H1 (cell line): ENCODE measurements at regions not wholly inside any gene's neighbourhood (a gene's known extent, or its start where the extent isn't known, plus 50 kb on each side); places are given as distances from the start of the nearest gene placed in this dataset.

Experiments
- CTCF ChIA-PET: fragments of 300-600 bp; sonication (Branson Sonifier 250); formaldehyde crosslinking; loops from one replicate; lab custom pipeline; 2021; ENCODE audit not compliant: partially characterized antibody; lab: Charles Lee
- POLR2A ChIA-PET: fragments of 300-600 bp; sonication (Branson Sonifier 250); formaldehyde crosslinking; loops from one replicate; lab custom pipeline; 2021; ENCODE audit warnings: inconsistent platforms; ENCODE audit not compliant: partially characterized antibody; lab: Charles Lee
- DNase-seq, 2 experiments: peaks; one replicate each; pipeline versions ENCODE4 v3.0.0 to v3.0.0-alpha.2; 2010 to 2022; ENCODE audit warnings: low spot score in 2 of 2, low read depth in 1 of 2, mixed read lengths in 1 of 2
- FAIRE-seq: peaks from 2 replicates; lab custom pipeline; 2011; peaks lifted over from hg19 to GRCh38; lab: Jason Lieb, UNC
- H2AFZ ChIP-seq: 2 replicates; pipeline ENCODE4 v1.8.1; 2012; ENCODE audit warnings: low read length, inconsistent platforms
- H2AK5ac ChIP-seq: 2 replicates; pipeline ENCODE4 v1.6.1; 2013; ENCODE audit warnings: low read depth, low read length
- H2BK120ac ChIP-seq: replicated peaks from 2 replicates; pipeline ENCODE3; 2013; ENCODE audit warnings: low read depth, low read length, inconsistent platforms
- H2BK12ac ChIP-seq: 2 replicates; pipeline ENCODE4 v1.6.1; 2013; ENCODE audit warnings: low read depth, low read length
- H2BK15ac ChIP-seq: 2 replicates; pipeline ENCODE4 v1.6.1; 2013; ENCODE audit warnings: low read length
- H2BK20ac ChIP-seq: 2 replicates; pipeline ENCODE4 v1.6.1; 2013; ENCODE audit warnings: low read length
- H2BK5ac ChIP-seq: 2 replicates; pipeline ENCODE4 v1.6.1; 2013; ENCODE audit warnings: low read depth, low read length
- H3K14ac ChIP-seq: 2 replicates; pipeline ENCODE4 v1.6.1; 2013; ENCODE audit warnings: inconsistent platforms; ENCODE audit not compliant: insufficient read length
- H3K18ac ChIP-seq: 2 replicates; pipeline ENCODE4 v1.6.1; 2013; ENCODE audit warnings: low read length; ENCODE audit errors: extremely low read depth
- H3K23ac ChIP-seq: 2 replicates; pipeline ENCODE4 v1.6.1; 2013; ENCODE audit warnings: inconsistent platforms; ENCODE audit not compliant: insufficient read length
- H3K23me2 ChIP-seq: 2 replicates; pipeline ENCODE4 v1.6.1; 2013; ENCODE audit warnings: low read depth, low read length
- H3K27ac ChIP-seq: 2 replicates; pipeline ENCODE4 v1.6.1; 2011; ENCODE audit warnings: low read depth, low read length, inconsistent platforms
- H3K27me3 ChIP-seq, 4 experiments: replicated peaks in 1 of 4; 1 replicate in 1 of 4; 2 replicates in 3 of 4; pipeline versions ENCODE4 v1.6.1 to v1.8.1; 2011 to 2013; ENCODE audit warnings: low read length in 3 of 4, mild to moderate bottlenecking in 3 of 4, inconsistent platforms in 2 of 4, mixed read lengths in 2 of 4, moderate library complexity in 1 of 4; ENCODE audit not compliant: control insufficient read depth in 3 of 4, insufficient read depth in 3 of 4; ENCODE audit errors: extremely low read depth in 1 of 4
- H3K36me3 ChIP-seq, 4 experiments: 2 replicates each; pipeline versions ENCODE4 v1.6.1 to v1.8.1; 2011 to 2013; ENCODE audit warnings: mild to moderate bottlenecking in 4 of 4, low read length in 3 of 4, moderate library complexity in 2 of 4, control low read depth in 1 of 4, inconsistent platforms in 1 of 4; ENCODE audit not compliant: insufficient read depth in 4 of 4, control insufficient read depth in 2 of 4
- H3K4ac ChIP-seq: replicated peaks from 2 replicates; pipeline ENCODE3; 2013; ENCODE audit warnings: low read length, low read depth, mixed read lengths, inconsistent platforms; ENCODE audit not compliant: insufficient read length
- H3K4me1 ChIP-seq, 4 experiments: replicated peaks in 1 of 4; 1 replicate in 1 of 4; 2 replicates in 3 of 4; pipeline versions ENCODE4 v1.6.1 to v1.8.1; 2011 to 2013; ENCODE audit warnings: low read length in 3 of 4, inconsistent platforms in 2 of 4, mixed read lengths in 1 of 4; ENCODE audit not compliant: insufficient read depth in 4 of 4, control insufficient read depth in 3 of 4
- H3K4me2 ChIP-seq, 2 experiments: 2 replicates each; pipeline versions ENCODE4 v1.6.1 to v1.8.1; 2011 to 2013; ENCODE audit warnings: low read depth in 2 of 2, low read length in 2 of 2, control low read depth in 1 of 2, inconsistent platforms in 1 of 2, mild to moderate bottlenecking in 1 of 2; ENCODE audit not compliant: insufficient read depth in 1 of 2
- H3K4me3 ChIP-seq, 4 experiments: fragments of 200-600, 300-600 bp in 1 of 4; sonication (generic), shearing (Covaris generic), sonication (Bioruptor Twin) in 1 of 4; 2 replicates each; pipeline versions ENCODE4 v1.5.1 to v1.8.1; 2011 to 2016; ENCODE audit warnings: low read length in 4 of 4, low read depth in 3 of 4, control low read depth in 2 of 4, inconsistent platforms in 2 of 4, mild to moderate bottlenecking in 2 of 4, mixed read lengths in 1 of 4, moderate library complexity in 1 of 4; ENCODE audit not compliant: insufficient read depth in 2 of 4; ENCODE audit errors: extremely low read depth in 1 of 4
- H3K56ac ChIP-seq: replicated peaks from 2 replicates; pipeline ENCODE3; 2013; ENCODE audit warnings: low read depth, mild to moderate bottlenecking, mixed read lengths, low read length, inconsistent platforms; ENCODE audit not compliant: insufficient read length
- H3K79me1 ChIP-seq: 2 replicates; pipeline ENCODE4 v1.6.1; 2013; ENCODE audit warnings: low read depth, low read length, control low read depth
- H3K79me2 ChIP-seq, 2 experiments: 2 replicates each; pipeline versions ENCODE4 v1.6.1 to v1.8.1; 2012 to 2013; ENCODE audit warnings: low read length in 2 of 2, mild to moderate bottlenecking in 2 of 2, inconsistent platforms in 1 of 2; ENCODE audit not compliant: insufficient read depth in 2 of 2, control insufficient read depth in 1 of 2
- H3K9ac ChIP-seq, 4 experiments: replicated peaks in 1 of 4; 1 replicate in 1 of 4; 2 replicates in 3 of 4; pipeline versions ENCODE4 v1.6.1 to v1.8.1; 2011 to 2013; ENCODE audit warnings: low read depth in 3 of 4, low read length in 3 of 4, control low read depth in 2 of 4, mild to moderate bottlenecking in 2 of 4, moderate library complexity in 2 of 4, inconsistent platforms in 1 of 4; ENCODE audit errors: extremely low read depth in 1 of 4
- H3K9me3 ChIP-seq, 2 experiments: 2 replicates each; pipeline versions ENCODE4 v1.6.1 to v1.8.1; 2012 to 2013; ENCODE audit warnings: mild to moderate bottlenecking in 2 of 2, moderate library complexity in 2 of 2, control low read depth in 1 of 2, inconsistent platforms in 1 of 2, low read depth in 1 of 2, low read length in 1 of 2, mixed read lengths in 1 of 2; ENCODE audit not compliant: insufficient read depth in 2 of 2
- H4K20me1 ChIP-seq, 2 experiments: replicated peaks in 1 of 2; 2 replicates each; pipeline versions ENCODE3 to v1.8.1; 2011 to 2013; ENCODE audit warnings: inconsistent platforms in 2 of 2, low read length in 2 of 2, mild to moderate bottlenecking in 1 of 2; ENCODE audit not compliant: insufficient read depth in 2 of 2, control insufficient read depth in 1 of 2
- H4K5ac ChIP-seq: 2 replicates; pipeline ENCODE4 v1.6.1; 2013; ENCODE audit warnings: low read length, low read depth, mixed read lengths, inconsistent platforms; ENCODE audit not compliant: insufficient read length
- H4K8ac ChIP-seq: 2 replicates; pipeline ENCODE4 v1.8.0; 2013; ENCODE audit warnings: mild to moderate bottlenecking, moderate library complexity, low read length, inconsistent platforms; ENCODE audit not compliant: insufficient read depth; ENCODE audit errors: extremely low read depth
- H4K91ac ChIP-seq: replicated peaks from 2 replicates; pipeline ENCODE3; 2013; ENCODE audit warnings: low read length, mixed read lengths, inconsistent platforms; ENCODE audit not compliant: insufficient read length
- ASH2L ChIP-seq: fragments of 200-600, 300-600 bp; sonication (generic); IDR thresholded peaks from one replicate; pipeline ENCODE4 v1.7.1; 2017; ENCODE audit warnings: low read length
- BACH1 ChIP-seq: IDR thresholded peaks from 2 replicates; pipeline ENCODE4 v1.6.1; 2012; ENCODE audit warnings: low read length, improper control_type of control experiment
- CBX5 ChIP-seq: fragments of 300-800, 300-1000 bp; sonication (generic); IDR thresholded peaks from 2 replicates; pipeline ENCODE4 v1.7.1; 2016; ENCODE audit warnings: antibody characterized with exemption, low read length, low read depth
- CHD1 ChIP-seq: IDR thresholded peaks from 2 replicates; pipeline ENCODE4 v1.6.1; 2012; ENCODE audit warnings: low read depth, low read length, improper control_type of control experiment
- CTBP2 ChIP-seq: IDR thresholded peaks from 2 replicates; pipeline ENCODE4 v1.7.0; 2011; ENCODE audit warnings: borderline replicate concordance, mild to moderate bottlenecking, moderate library complexity, mixed read lengths, low read length; ENCODE audit not compliant: insufficient read depth, insufficient read length
- EP300 ChIP-seq, 2 experiments: IDR thresholded peaks; 1 replicate in 1 of 2; 2 replicates in 1 of 2; pipeline ENCODE4 v1.6.1; 2011 to 2012; ENCODE audit warnings: low read depth in 2 of 2, low read length in 2 of 2, mild to moderate bottlenecking in 2 of 2, borderline replicate concordance in 1 of 2, inconsistent platforms in 1 of 2, moderate library complexity in 1 of 2
- KDM1A ChIP-seq: fragments of 200-600, 300-600 bp; sonication (generic); IDR thresholded peaks from 2 replicates; pipeline ENCODE4 v1.7.1; 2016; ENCODE audit warnings: mild to moderate bottlenecking, low read length, borderline replicate concordance
- MAFK ChIP-seq: IDR thresholded peaks from 2 replicates; pipeline ENCODE4 v1.6.1; 2012; ENCODE audit warnings: low read depth, mild to moderate bottlenecking, improper control_type of control experiment, low read length
- POLR2AphosphoS5 ChIP-seq: IDR thresholded peaks from 2 replicates; pipeline ENCODE4 v1.6.1; 2011; ENCODE audit warnings: low read depth, low read length
- RBBP5 ChIP-seq: IDR thresholded peaks from 2 replicates; pipeline ENCODE4 v1.7.1; 2012; ENCODE audit warnings: low read depth, mild to moderate bottlenecking, inconsistent platforms, low read length, moderate library complexity, borderline replicate concordance
- SP4 ChIP-seq: IDR thresholded peaks from 2 replicates; pipeline ENCODE4 v1.6.1; 2012; ENCODE audit warnings: low read length, inconsistent platforms
- TCF12 ChIP-seq: IDR thresholded peaks from 2 replicates; pipeline ENCODE4 v1.6.1; 2011; ENCODE audit warnings: low read depth, mild to moderate bottlenecking, low read length
- WGBS, 2 experiments: shearing (Covaris generic) in 1 of 2; methylation state at CpG; one replicate each; pipeline versions ENCODE4 v1.1.6 to v1.1.7; 2013 to 2015; ENCODE audit warnings: low lambda C conversion rate in 2 of 2, mixed read lengths in 2 of 2, inconsistent platforms in 1 of 2, low coverage in 1 of 2, missing lambda C conversion rate in 1 of 2; ENCODE audit not compliant: insufficient replicate concordance in 2 of 2, insufficient coverage in 1 of 2, insufficient read length in 1 of 2; ENCODE audit errors: extremely low coverage in 1 of 2, missing lambda C conversion rate in 1 of 2; 5-methylcytosine and 5-hydroxymethylcytosine counted together
- TF ChIP-seq, protein P1 (sequence below): IDR thresholded peaks from 2 replicates; pipeline ENCODE4 v1.6.1; 2012; ENCODE audit warnings: inconsistent platforms
- TF ChIP-seq, protein P2 (sequence below): IDR thresholded peaks from 2 replicates; pipeline ENCODE4 v1.6.1; 2011; ENCODE audit warnings: low read depth, mild to moderate bottlenecking, low read length; ENCODE audit not compliant: insufficient read depth

DNA sequence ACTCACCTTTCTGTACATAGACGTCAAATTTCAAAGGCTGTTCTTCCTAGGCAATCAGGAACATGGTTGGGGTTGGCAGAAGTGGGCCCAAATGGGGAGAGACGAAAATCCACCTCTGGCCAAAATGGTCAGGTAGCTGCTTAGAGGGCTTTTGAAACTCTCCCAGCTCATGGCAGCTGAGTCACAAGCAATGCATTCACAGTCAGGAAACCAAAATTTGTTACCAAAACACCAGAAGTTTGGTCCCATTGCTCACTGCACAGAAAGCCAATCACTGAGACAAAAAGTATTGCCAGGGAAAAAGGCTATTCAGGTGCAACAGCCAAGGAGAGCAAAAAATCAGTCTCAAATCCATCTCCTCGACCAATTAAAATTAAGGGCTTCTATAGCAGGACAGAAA lies 539.6 kb upstream of the CCDC54 start:
- Histone ChIP-seq H3K56ac (no peak overlapping the region), H2BK5ac (no peak overlapping the region; the same call in 1 of the 2 replicates), H4K20me1 (no peaks in the 10 kb centered on the region), H3K4me2 (no peak overlapping the region), H2AK5ac (0 out of 2 replicates have a peak overlapping the region, but pooled peaks have one; percentile 80), H3K79me1 (no peaks in the 10 kb centered on the region), H2BK12ac (peak overlapping the region; percentile 10; the same call in 1 of the 2 replicates), H2BK15ac (0 out of 2 replicates have a peak overlapping the region, but pooled peaks have one; percentile 73), H3K4ac (peak overlapping the region; percentile 49), H3K23ac (no peak overlapping the region), H3K4me3 (no peak overlapping the region), H4K5ac (no peak overlapping the region), H3K9me3 (peaks cover 4 to 11% of the 10 kb centered on the region in 2 experiments), H3K9ac (no peak overlapping the region), H3K79me2 (no peaks in the 10 kb centered on the region), H3K27me3 (no peaks in the 10 kb centered on the region), H3K18ac (no peak overlapping the region), H3K36me3 (peaks cover 0 to 25% (median 3%) of the 10 kb centered on the region in 4 experiments; a peak in 3 of 8 replicates), H4K8ac (no peak overlapping the region), H2AFZ (no peak overlapping the region), H3K23me2 (no peaks in the 10 kb centered on the region), H2BK20ac (peak overlapping the region; percentile 66; the same call in 1 of the 2 replicates), H2BK120ac (no peak overlapping the region), H3K14ac (no peak overlapping the region), H3K27ac (no peak overlapping the region), H4K91ac (no peak overlapping the region), H3K4me1 (no peaks in the 10 kb centered on the region; a peak in 1 of 7 replicates)
- 89% methylated on average over 3 of the region's 3 CpGs; no CpG with 5 or more reads in 1 of the 2 experiments for WGBS, 2 experiments
- CTCF ChIA-PET: interaction anchor here (0.7 kb wide), 1 partner anchor 105 kb away, joined by 3 read pairs; no protein-coding TSS in a partner anchor
- POLR2A ChIA-PET: no interaction called here
- DNase-seq (no peak), FAIRE-seq (no peak)
- TF ChIP-seq RBBP5 (no peak), TCF12 (no peak), KDM1A (no peak), CHD1 (no peak), MAFK (no peak), CTBP2 (no peak), CBX5 (no peak), EP300 (IDR thresholded peaks at IDR 0.05; ENCODE audit: borderline replicate concordance in 1 of 2, low read depth in 2 of 2, low read length in 2 of 2) (no peak), ASH2L (no peak), POLR2AphosphoS5 (no peak), BACH1 (no peak), SP4 (no peak)
- TF ChIP-seq, protein P1, sequence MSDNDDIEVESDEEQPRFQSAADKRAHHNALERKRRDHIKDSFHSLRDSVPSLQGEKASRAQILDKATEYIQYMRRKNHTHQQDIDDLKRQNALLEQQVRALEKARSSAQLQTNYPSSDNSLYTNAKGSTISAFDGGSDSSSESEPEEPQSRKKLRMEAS: no peak
- TF ChIP-seq, protein P2, sequence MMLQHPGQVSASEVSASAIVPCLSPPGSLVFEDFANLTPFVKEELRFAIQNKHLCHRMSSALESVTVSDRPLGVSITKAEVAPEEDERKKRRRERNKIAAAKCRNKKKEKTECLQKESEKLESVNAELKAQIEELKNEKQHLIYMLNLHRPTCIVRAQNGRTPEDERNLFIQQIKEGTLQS: no peak
